T-cell (primary cell): ENCODE measurements at regions not wholly inside any gene's neighbourhood (a gene's known extent, or its start where the extent isn't known, plus 50 kb on each side); places are given as distances from the start of the nearest gene placed in this dataset.
A peak's percentile ranks its signal among the peaks of the same experiment; 100 is the strongest.

Experiments used
- ATAC-seq, 4 experiments: fragments of 200-7000 bp in 3 of 4; fragments of 150-1000 bp in 1 of 4; cut with Tn5 transposase; replicated peaks in 1 of 4; 1 replicate in 3 of 4; 2 replicates in 1 of 4; pipeline ENCODE4 v1.10.0; 2021; ENCODE audit warnings: moderate library complexity in 3 of 4, mild to moderate bottlenecking in 2 of 4, moderate number of reproducible peaks in 1 of 4
- CTCF ChIA-PET, 2 donors: fragments of 300-600 bp; sonication (Branson Sonifier 250); formaldehyde crosslinking; loops; one replicate each; lab custom pipeline; 2022; ENCODE audit warnings: antibody characterized with exemption in 2 of 2; lab: Charles Lee
- POLR2A ChIA-PET, 2 donors: fragments of 300-600 bp; sonication (Branson Sonifier 250); formaldehyde crosslinking; loops; one replicate each; lab custom pipeline; 2022; ENCODE audit warnings: antibody characterized with exemption in 2 of 2; lab: Charles Lee
- DNase-seq, 35 experiments: peaks; one replicate each; pipeline versions ENCODE4 v3.0.0 to v3.0.0-alpha.2; 2013 to 2023
- H3K27ac ChIP-seq: one replicate; pipeline ENCODE4 v1.5.1; 2013; ENCODE audit warnings: low read length
- H3K27me3 ChIP-seq, 2 experiments: replicated peaks in 1 of 2; 1 replicate in 1 of 2; 2 replicates in 1 of 2; pipeline versions ENCODE4 v1.6.1 to v1.7.0; 2013; ENCODE audit warnings: low read length in 1 of 2, mixed read lengths in 1 of 2; ENCODE audit not compliant: control insufficient read depth in 2 of 2, insufficient read depth in 2 of 2; ENCODE audit errors: extremely low read depth in 1 of 2
- H3K36me3 ChIP-seq, 2 donors: 1 replicate in 1 of 2; 2 replicates in 1 of 2; pipeline versions ENCODE4 v1.6.1 to v1.7.0; 2013; ENCODE audit warnings: low read length in 1 of 2; ENCODE audit not compliant: control insufficient read depth in 2 of 2, insufficient read depth in 1 of 2; ENCODE audit errors: extremely low read depth in 1 of 2
- H3K4me1 ChIP-seq, 2 experiments: 1 replicate in 1 of 2; 2 replicates in 1 of 2; pipeline versions ENCODE4 v1.6.1 to v1.7.0; 2013; ENCODE audit warnings: low read length in 2 of 2, mixed read lengths in 1 of 2; ENCODE audit not compliant: insufficient read depth in 2 of 2, control insufficient read depth in 1 of 2; ENCODE audit errors: extremely low read depth in 1 of 2
- H3K4me3 ChIP-seq, 2 donors: 1 replicate in 1 of 2; 2 replicates in 1 of 2; pipeline versions ENCODE4 v1.5.1 to v1.7.0; 2013; ENCODE audit warnings: mild to moderate bottlenecking in 2 of 2, low read length in 1 of 2, moderate library complexity in 1 of 2; ENCODE audit not compliant: control insufficient read depth in 1 of 2; ENCODE audit errors: extremely low read depth in 1 of 2
- H3K9me3 ChIP-seq: 2 replicates; pipeline ENCODE4 v1.7.0; 2013
- H3K27ac Mint-ChIP-seq, 2 donors: one replicate each; pipeline ENCODE4 v1.8.0; 2020 to 2021; ENCODE audit warnings: mild to moderate bottlenecking in 2 of 2, mixed read lengths in 2 of 2
- H3K27me3 Mint-ChIP-seq, 2 donors: one replicate each; pipeline ENCODE4 v1.8.0; 2021 to 2022; ENCODE audit warnings: mixed read lengths in 2 of 2
- H3K36me3 Mint-ChIP-seq: one replicate; pipeline ENCODE4 v1.8.0; 2021; ENCODE audit warnings: mixed read lengths
- H3K4me1 Mint-ChIP-seq, 3 donors: one replicate each; pipeline ENCODE4 v1.8.0; 2020 to 2022; ENCODE audit warnings: mixed read lengths in 3 of 3, mild to moderate bottlenecking in 1 of 3
- H3K4me3 Mint-ChIP-seq, 3 donors: one replicate each; pipeline ENCODE4 v1.8.0; 2020 to 2022; ENCODE audit warnings: mild to moderate bottlenecking in 3 of 3, mixed read lengths in 3 of 3, moderate library complexity in 3 of 3
- H3K9me3 Mint-ChIP-seq, 3 donors: one replicate each; pipeline ENCODE4 v1.8.0; 2020 to 2022; ENCODE audit warnings: mixed read lengths in 3 of 3
- WGBS: methylation state at CpG from one replicate; pipeline ENCODE4 v1.1.5; 2013; ENCODE audit warnings: missing lambda C conversion rate; ENCODE audit not compliant: insufficient coverage; 5-methylcytosine and 5-hydroxymethylcytosine counted together

DNA sequence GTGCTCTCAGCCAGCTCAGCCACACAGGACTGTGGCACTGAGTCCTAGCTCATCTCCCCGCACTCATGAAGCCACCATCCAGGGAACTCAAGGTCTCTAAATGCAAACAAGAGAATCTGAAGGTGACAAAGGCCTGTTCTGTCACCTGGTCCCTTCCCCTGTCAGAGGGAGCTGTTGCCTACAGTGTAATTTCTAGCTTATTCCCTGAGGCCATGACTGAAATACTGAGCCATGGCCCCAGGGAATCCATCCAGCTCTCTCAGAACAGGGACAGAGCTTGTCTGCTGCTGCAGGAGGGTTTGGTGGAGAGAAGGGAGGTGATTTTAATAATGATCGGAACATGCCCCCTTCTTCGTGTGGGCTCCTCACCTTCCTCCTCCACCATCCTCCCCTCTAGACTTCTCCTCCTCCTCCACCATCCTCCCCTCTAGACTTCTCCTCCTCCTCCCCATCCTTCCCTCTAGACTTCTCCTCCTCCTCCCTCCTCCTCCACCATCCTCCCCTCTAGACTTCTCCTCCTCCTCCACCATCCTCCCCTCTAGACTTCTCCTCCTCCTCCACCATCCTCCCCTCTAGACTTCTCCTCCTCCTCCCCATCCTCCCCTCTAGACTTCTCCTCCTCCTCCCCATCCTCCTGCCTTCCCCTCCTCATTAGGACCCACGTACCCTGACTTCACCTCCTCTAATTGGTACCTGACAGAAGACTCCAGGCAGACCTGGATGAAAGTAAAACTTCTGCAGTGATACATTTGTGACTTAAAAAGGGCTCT is 338.0 kb upstream of the MKI67 start:
- ATAC-seq (peak in 2 of 4 experiments; percentile 30 to 38), DNase-seq (peak in 14 of 35 experiments; percentile 11 to 44 (median 23))
- Histone ChIP-seq H3K9me3 (peaks cover 3% of the 10 kb centered on the region), H3K36me3 (no peaks in the 10 kb centered on the region), H3K27me3 (peaks cover 0 to 28% of the 10 kb centered on the region in 2 experiments), H3K4me1 (no peaks in the 10 kb centered on the region), H3K27ac (no peak overlapping the region), H3K4me3 (no peak overlapping the region)
- ChIA-PET POLR2A (no interaction called here), CTCF (no interaction called here)
- H3K4me3 Mint-ChIP-seq, result no peak overlapping the region
- H3K27ac Mint-ChIP-seq, result no peak overlapping the region
- peaks cover 0 to 8% of the 10 kb centered on the region in 2 donors for H3K27me3 Mint-ChIP-seq
- H3K36me3 Mint-ChIP-seq, result no peaks in the 10 kb centered on the region
- no peaks in the 10 kb centered on the region for H3K4me1 Mint-ChIP-seq
- H3K9me3 Mint-ChIP-seq, result peaks cover 0 to 4% (median 4%) of the 10 kb centered on the region in 3 donors
- WGBS, result 88% methylated on average over 1 of the region's 4 CpGs

DNA sequence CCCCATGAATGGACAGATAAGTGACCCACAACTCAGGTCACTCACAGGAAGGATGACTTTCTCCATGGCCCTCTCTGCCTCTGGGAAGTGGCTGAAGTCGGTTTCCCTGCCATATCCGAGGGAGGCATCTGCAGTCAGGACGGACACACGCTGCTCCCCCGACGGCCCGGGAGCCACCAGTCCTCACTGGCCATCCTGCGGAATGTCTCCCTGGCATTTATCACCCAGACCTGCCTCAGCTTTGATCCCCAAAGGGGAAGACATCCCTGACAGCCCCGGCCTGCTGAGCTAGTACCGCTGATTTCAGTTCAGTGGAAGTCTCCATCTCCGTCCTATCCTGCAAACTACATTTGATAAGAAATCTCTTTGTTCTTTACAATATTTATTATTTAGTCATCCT is 339.5 kb upstream of the MKI67 start:
- peaks cover 0 to 20% of the 10 kb centered on the region in 2 experiments for H3K27me3 ChIP-seq
- no peak overlapping the region for H3K4me3 ChIP-seq
- H3K36me3 Mint-ChIP-seq, result no peaks in the 10 kb centered on the region
- 80% methylated on average over 8 of the region's 11 CpGs for WGBS
- no peaks in the 10 kb centered on the region for H3K36me3 ChIP-seq
- no peak overlapping the region for H3K27ac ChIP-seq
- peaks cover 3% of the 10 kb centered on the region for H3K9me3 ChIP-seq
- H3K27me3 Mint-ChIP-seq, result peaks cover 0 to 8% of the 10 kb centered on the region in 2 donors
- H3K4me1 ChIP-seq, result no peaks in the 10 kb centered on the region
- H3K4me1 Mint-ChIP-seq, result no peaks in the 10 kb centered on the region
- ChIA-PET CTCF (no interaction called here), POLR2A (no interaction called here)
- H3K9me3 Mint-ChIP-seq, result peaks cover 0 to 4% (median 4%) of the 10 kb centered on the region in 3 donors
- ATAC-seq, result no peak
- no peak for DNase-seq
- no peak overlapping the region for H3K27ac Mint-ChIP-seq
- no peak overlapping the region for H3K4me3 Mint-ChIP-seq

DNA sequence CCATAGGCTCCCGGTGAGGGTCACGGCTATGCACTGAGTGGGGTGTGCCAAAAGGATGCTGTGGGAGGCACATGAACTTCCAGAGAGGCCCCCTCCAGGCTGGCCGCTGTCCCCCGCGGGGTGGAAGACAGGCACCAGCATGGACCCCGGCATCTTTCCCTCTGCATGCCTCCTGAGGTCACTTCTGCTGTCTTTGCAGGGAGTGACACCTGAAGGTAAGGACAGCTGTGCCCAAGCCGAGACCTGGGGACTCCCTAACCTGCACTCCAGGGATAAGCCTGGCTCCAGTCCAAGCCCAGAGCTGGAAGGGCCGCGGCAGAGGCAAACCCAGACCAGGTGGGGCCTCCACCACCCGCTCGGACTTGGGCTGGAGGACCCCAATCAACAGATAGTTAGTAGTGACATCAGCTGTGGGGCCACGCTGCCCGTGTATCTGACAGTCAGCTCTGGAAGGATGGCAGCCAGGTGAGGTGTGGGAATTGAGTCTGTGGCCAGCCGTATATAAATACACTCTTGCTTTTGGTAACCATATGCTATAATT is 340.7 kb upstream of the MKI67 start:
- Mint-ChIP-seq H3K9me3 (peaks cover 0 to 4% (median 4%) of the 10 kb centered on the region in 3 donors), H3K36me3 (no peaks in the 10 kb centered on the region), H3K4me1 (no peaks in the 10 kb centered on the region), H3K4me3 (no peak overlapping the region), H3K27me3 (peaks cover 0 to 8% of the 10 kb centered on the region in 2 donors), H3K27ac (no peak overlapping the region)
- Histone ChIP-seq H3K36me3 (no peaks in the 10 kb centered on the region), H3K9me3 (peaks cover 3% of the 10 kb centered on the region), H3K4me3 (no peak overlapping the region), H3K4me1 (no peaks in the 10 kb centered on the region), H3K27ac (no peak overlapping the region), H3K27me3 (peaks cover 0 to 12% of the 10 kb centered on the region in 2 experiments)
- DNase-seq (no peak), ATAC-seq (no peak)
- WGBS, result 96% methylated on average over 9 of the region's 14 CpGs
- POLR2A ChIA-PET, result no interaction called here
- CTCF ChIA-PET, result no interaction called here

DNA sequence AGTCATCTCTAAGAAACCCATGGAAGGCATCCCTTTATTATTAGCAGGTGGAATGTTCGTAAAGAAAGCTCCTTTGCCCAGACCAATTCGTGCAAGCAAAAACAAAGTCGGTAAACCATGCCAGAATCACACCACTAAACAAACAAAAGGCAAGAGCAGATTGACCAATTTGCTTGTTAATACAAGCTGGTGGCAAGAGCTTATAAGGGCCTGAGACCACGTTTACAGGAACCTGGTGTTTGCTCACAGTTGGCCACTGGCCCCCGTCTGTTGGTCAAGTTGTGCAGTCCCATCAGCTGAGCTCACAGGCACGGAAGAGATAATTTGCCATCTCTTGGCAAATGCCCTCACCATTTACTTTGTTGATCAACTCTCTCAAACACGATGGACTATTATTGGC is 342.2 kb upstream of the MKI67 start:
- WGBS, result 25% methylated on average over 1 of the region's 7 CpGs
- Histone ChIP-seq H3K27me3 (peaks cover 0 to 9% of the 10 kb centered on the region in 2 experiments), H3K27ac (no peak overlapping the region), H3K36me3 (no peaks in the 10 kb centered on the region), H3K4me3 (no peak overlapping the region), H3K9me3 (peaks cover 3% of the 10 kb centered on the region), H3K4me1 (no peaks in the 10 kb centered on the region)
- ChIA-PET CTCF (no interaction called here), POLR2A (no interaction called here)
- no peak overlapping the region for H3K27ac Mint-ChIP-seq
- H3K4me1 Mint-ChIP-seq, result no peaks in the 10 kb centered on the region
- H3K27me3 Mint-ChIP-seq, result peaks cover 0 to 7% of the 10 kb centered on the region in 2 donors
- no peak overlapping the region for H3K4me3 Mint-ChIP-seq
- DNase-seq, result no peak
- H3K9me3 Mint-ChIP-seq, result peaks cover 0 to 4% (median under 1%) of the 10 kb centered on the region in 3 donors
- no peaks in the 10 kb centered on the region for H3K36me3 Mint-ChIP-seq
- no peak for ATAC-seq

DNA sequence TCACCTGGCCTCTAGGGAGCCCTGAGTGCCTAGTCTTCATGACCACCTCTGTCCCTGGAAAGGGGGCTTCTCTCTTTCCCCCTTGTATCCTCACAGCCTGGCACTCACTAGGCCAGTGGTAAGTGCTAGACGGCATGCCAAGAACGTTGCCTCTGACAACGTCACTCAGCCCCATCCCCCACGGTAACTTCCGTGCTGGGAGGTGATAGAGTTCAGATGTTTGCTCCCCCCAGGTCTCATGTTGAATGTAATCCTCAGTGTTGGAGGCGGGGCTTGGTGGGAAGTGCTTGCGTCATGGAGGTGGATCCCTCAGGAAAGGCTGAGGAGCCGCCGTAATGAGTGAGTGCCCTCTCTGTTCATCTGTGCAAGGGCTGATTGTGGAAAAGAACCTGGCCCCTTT is 343.3 kb upstream of the MKI67 start:
- no peak for DNase-seq
- POLR2A ChIA-PET, result no interaction called here

DNA sequence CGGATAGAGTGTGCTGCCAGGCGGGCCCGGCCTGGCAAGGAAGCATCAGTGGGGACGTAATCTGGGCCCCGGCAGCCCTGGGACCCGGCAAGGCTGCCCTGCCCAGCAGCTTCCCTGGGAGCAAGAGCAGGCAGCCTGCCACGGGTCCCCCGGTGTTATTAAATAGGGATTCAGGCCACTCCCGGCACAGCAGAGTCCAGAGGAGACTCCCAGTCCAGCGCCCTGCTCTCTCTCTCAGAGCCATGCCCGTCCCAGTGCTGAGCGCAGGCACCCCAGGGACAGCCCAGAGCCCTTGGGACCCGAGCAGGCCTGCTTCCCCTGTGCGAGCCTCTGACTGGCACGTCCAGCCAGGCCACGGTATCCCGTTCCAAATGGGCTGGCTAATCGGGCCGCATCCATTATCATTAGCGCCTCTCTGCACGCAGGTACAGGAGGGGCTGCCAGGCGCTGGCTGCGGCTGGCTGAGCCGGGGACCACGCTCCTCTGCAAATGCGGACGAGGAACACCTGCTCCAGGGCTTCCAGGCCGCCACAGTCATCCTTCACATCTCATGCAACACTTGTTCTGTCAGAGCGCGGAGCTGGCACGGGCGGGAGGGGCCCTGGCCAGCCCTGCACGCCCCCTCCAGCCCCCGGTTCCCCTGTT is 344.2 kb upstream of the MKI67 start:
- no peaks in the 10 kb centered on the region for H3K4me1 Mint-ChIP-seq
- H3K4me3 Mint-ChIP-seq, result no peak overlapping the region
- H3K36me3 ChIP-seq, result no peaks in the 10 kb centered on the region
- 83% methylated on average over 34 of the region's 34 CpGs for WGBS
- DNase-seq (no peak), ATAC-seq (no peak)
- no peak overlapping the region for H3K27ac ChIP-seq
- H3K36me3 Mint-ChIP-seq, result no peaks in the 10 kb centered on the region
- no peaks in the 10 kb centered on the region for H3K9me3 Mint-ChIP-seq
- ChIA-PET POLR2A (no interaction called here), CTCF (no interaction called here)
- no peak overlapping the region for H3K4me3 ChIP-seq
- H3K9me3 ChIP-seq, result no peaks in the 10 kb centered on the region
- peaks cover 0 to 7% of the 10 kb centered on the region in 2 donors for H3K27me3 Mint-ChIP-seq
- peaks cover 0 to 9% of the 10 kb centered on the region in 2 experiments for H3K27me3 ChIP-seq
- no peak overlapping the region for H3K27ac Mint-ChIP-seq
- H3K4me1 ChIP-seq, result no peaks in the 10 kb centered on the region

More for the DNA sequence above, 343.3 kb upstream of the MKI67 start:
- Histone ChIP-seq H3K4me3 (no peak overlapping the region), H3K27ac (no peak overlapping the region), H3K27me3 (peaks cover 0 to 9% of the 10 kb centered on the region in 2 experiments), H3K9me3 (no peaks in the 10 kb centered on the region), H3K36me3 (no peaks in the 10 kb centered on the region), H3K4me1 (no peaks in the 10 kb centered on the region)
- ATAC-seq, result no peak
- CTCF ChIA-PET, result no interaction called here
- H3K4me3 Mint-ChIP-seq, result no peak overlapping the region
- peaks cover 0 to 4% (median 0%) of the 10 kb centered on the region in 3 donors for H3K9me3 Mint-ChIP-seq
- peaks cover 0 to 7% of the 10 kb centered on the region in 2 donors for H3K27me3 Mint-ChIP-seq
- no peaks in the 10 kb centered on the region for H3K4me1 Mint-ChIP-seq
- H3K27ac Mint-ChIP-seq, result no peak overlapping the region
- no peaks in the 10 kb centered on the region for H3K36me3 Mint-ChIP-seq
- WGBS, result 81% methylated on average over 3 of the region's 9 CpGs
